OCI-LY3 (cell line): ENCODE measurements at regions not wholly inside any gene's neighbourhood (a gene's known extent, or its start where the extent isn't known, plus 50 kb on each side); places are given as distances from the start of the nearest gene placed in this dataset.

Experiments used
- EZH2phosphoT487 ChIP-seq: fragments of 200-600 bp; shearing (Covaris generic); IDR thresholded peaks from 2 replicates; pipeline ENCODE4 v1.6.1; 2018; ENCODE audit warnings: antibody characterized with exemption, mixed run types, low read depth
- TF ChIP-seq, protein P1 (sequence below): fragments of 200-600, 300-600 bp; sonication (generic); IDR thresholded peaks from 2 replicates; pipeline ENCODE4 v1.5.1; 2014; ENCODE audit warnings: antibody characterized with exemption, low read length, low read depth

DNA sequence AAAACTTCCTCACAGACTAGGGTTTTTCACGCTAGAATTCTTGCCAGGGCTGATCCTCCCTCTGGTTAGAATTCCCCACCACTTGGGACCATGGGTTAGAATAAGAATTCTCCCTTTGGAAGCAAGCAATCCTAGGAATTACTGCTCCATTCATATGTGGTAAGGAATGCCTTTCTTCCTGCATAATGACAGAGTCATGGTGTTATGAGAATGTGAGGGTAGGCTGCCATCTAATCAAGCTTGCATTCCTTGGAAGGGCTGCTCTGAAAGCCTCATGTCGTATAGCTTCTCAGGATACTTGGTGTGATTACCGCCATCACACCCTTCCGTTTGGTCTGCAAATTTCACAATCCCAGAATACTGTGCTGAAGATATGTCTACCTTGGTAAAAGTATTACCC, 1282.4 kb upstream of the PIK3C3 start:
- TF ChIP-seq, protein P1, sequence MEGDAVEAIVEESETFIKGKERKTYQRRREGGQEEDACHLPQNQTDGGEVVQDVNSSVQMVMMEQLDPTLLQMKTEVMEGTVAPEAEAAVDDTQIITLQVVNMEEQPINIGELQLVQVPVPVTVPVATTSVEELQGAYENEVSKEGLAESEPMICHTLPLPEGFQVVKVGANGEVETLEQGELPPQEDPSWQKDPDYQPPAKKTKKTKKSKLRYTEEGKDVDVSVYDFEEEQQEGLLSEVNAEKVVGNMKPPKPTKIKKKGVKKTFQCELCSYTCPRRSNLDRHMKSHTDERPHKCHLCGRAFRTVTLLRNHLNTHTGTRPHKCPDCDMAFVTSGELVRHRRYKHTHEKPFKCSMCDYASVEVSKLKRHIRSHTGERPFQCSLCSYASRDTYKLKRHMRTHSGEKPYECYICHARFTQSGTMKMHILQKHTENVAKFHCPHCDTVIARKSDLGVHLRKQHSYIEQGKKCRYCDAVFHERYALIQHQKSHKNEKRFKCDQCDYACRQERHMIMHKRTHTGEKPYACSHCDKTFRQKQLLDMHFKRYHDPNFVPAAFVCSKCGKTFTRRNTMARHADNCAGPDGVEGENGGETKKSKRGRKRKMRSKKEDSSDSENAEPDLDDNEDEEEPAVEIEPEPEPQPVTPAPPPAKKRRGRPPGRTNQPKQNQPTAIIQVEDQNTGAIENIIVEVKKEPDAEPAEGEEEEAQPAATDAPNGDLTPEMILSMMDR, result no peak
- TF ChIP-seq EZH2phosphoT487, result no peak
